ENCODE measurements at regions not wholly inside any gene's neighbourhood (a gene's known extent, or its start where the extent isn't known, plus 50 kb on each side); places are given as distances from the start of the nearest gene placed in this dataset.

GRCh38 chr19:30684613-30685012, 312.4 kb downstream of the ZNF536 start:
- intact Hi-C loops (cut with DNase I): loop anchor here (5.0 to 10.0 kb wide), 2 partner anchors 1538 to 1540 kb away; no protein-coding TSS in a partner anchor
- DNase-seq: no peak

GRCh38 chr19:30682999-30683536, 310.9 kb downstream of the ZNF536 start:
- 5 to 7% (median 6%) methylated on average over 13 of the region's 13 CpGs for WGBS, 4 donors
- Histone ChIP-seq H3K27ac (no peak overlapping the region), H3K4me3 (no peak overlapping the region), H3K27me3 (no peaks in the 10 kb centered on the region), H3K4me1 (replicated peaks in 1 of 2) (peaks cover 0 to 8% of the 10 kb centered on the region in 2 donors), H3K9me3 (replicated peaks in 1 of 3) (no peaks in the 10 kb centered on the region), H3K36me3 (replicated peaks in 1 of 2) (no peaks in the 10 kb centered on the region)
- intact Hi-C loops (cut with DNase I): loop anchor here (5.0 to 10.0 kb wide), 2 partner anchors 1539 to 1542 kb away; no protein-coding TSS in a partner anchor
- TF ChIP-seq POLR2A (IDR thresholded peaks at IDR 0.05) (no peak), CTCF (IDR thresholded peaks at IDR 0.05) (peak; percentile 87 to 94 (median 93))
- DNase-seq: peak; percentile 78 to 92 (median 83)

More at GRCh38 chr19:30684613-30685012, 312.4 kb downstream of the ZNF536 start:
- no peak overlapping the region for H3K27ac ChIP-seq
- H3K9me3 ChIP-seq (replicated peaks in 1 of 3): no peaks in the 10 kb centered on the region
- no peak overlapping the region for H3K4me3 ChIP-seq
- no peaks in the 10 kb centered on the region for H3K36me3 ChIP-seq (replicated peaks in 1 of 2)
- no peaks in the 10 kb centered on the region for H3K27me3 ChIP-seq
- peaks cover 0 to 8% of the 10 kb centered on the region in 2 donors for H3K4me1 ChIP-seq (replicated peaks in 1 of 2)
- WGBS, 4 donors: 78 to 85% (median 83%) methylated on average over 8 to 10 of the region's 10 CpGs
- TF ChIP-seq POLR2A (IDR thresholded peaks at IDR 0.05) (no peak), CTCF (IDR thresholded peaks at IDR 0.05) (no peak)

GRCh38 chr19:30682146-30682998, 310.2 kb downstream of the ZNF536 start:
- Histone ChIP-seq H3K27me3 (no peaks in the 10 kb centered on the region), H3K4me3 (no peak overlapping the region), H3K9me3 (replicated peaks in 1 of 3) (no peaks in the 10 kb centered on the region), H3K27ac (no peak overlapping the region), H3K4me1 (replicated peaks in 1 of 2) (peaks cover 0 to 8% of the 10 kb centered on the region in 2 donors), H3K36me3 (replicated peaks in 1 of 2) (no peaks in the 10 kb centered on the region)
- DNase-seq: no peak
- intact Hi-C loops (cut with DNase I): loop anchor here (5.0 to 10.0 kb wide), 2 partner anchors 1540 to 1542 kb away; no protein-coding TSS in a partner anchor
- 54 to 62% (median 59%) methylated on average over 23 to 27 of the region's 27 CpGs for WGBS, 4 donors
- TF ChIP-seq POLR2A (IDR thresholded peaks at IDR 0.05) (no peak), CTCF (IDR thresholded peaks at IDR 0.05) (no peak)

Data from adrenal gland (tissue), 9 donors.